Keratinocyte (primary cell): ENCODE measurements at regions not wholly inside any gene's neighbourhood (a gene's known extent, or its start where the extent isn't known, plus 50 kb on each side); places are given as distances from the start of the nearest gene placed in this dataset.

Experiments used
- EZH2 ChIP-seq: IDR thresholded peaks from one replicate; pipeline ENCODE4 v1.6.1; 2012; ENCODE audit warnings: inconsistent platforms, mild to moderate bottlenecking, low read length, moderate library complexity
- TF ChIP-seq, protein P1 (sequence below), 3 experiments: IDR thresholded peaks in 1 of 3; conservative IDR thresholded peaks in 1 of 3; optimal IDR thresholded peaks in 1 of 3; 2 replicates in 2 of 3; 3 replicates in 1 of 3; pipeline versions ENCODE3 to v1.5.1; 2011; ENCODE audit warnings: low read length in 3 of 3, mild to moderate bottlenecking in 3 of 3, moderate library complexity in 2 of 3, control low read depth in 1 of 3, inconsistent platforms in 1 of 3; ENCODE audit not compliant: insufficient read depth in 2 of 3; ENCODE audit errors: extremely low read depth in 1 of 3

DNA sequence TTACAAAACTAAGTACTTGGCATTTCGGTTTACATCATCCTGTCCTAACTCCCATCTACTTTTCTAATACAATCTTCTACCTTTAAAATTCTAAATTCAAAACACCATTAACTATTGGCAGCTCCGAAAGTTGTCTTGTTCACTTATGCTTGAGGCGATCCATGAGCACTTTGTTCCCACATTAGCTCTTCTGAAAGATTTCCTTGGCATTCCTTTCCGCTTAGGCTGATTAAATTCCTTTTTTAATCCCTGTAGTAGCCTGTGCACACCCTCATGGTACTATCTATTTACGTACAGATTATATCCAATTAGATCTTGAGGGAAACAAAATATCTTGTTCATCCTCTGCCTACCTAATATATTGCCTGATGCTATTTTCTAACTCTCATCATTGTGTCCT is 480.7 kb downstream of the PRKD1 start:
- TF ChIP-seq, protein P1, sequence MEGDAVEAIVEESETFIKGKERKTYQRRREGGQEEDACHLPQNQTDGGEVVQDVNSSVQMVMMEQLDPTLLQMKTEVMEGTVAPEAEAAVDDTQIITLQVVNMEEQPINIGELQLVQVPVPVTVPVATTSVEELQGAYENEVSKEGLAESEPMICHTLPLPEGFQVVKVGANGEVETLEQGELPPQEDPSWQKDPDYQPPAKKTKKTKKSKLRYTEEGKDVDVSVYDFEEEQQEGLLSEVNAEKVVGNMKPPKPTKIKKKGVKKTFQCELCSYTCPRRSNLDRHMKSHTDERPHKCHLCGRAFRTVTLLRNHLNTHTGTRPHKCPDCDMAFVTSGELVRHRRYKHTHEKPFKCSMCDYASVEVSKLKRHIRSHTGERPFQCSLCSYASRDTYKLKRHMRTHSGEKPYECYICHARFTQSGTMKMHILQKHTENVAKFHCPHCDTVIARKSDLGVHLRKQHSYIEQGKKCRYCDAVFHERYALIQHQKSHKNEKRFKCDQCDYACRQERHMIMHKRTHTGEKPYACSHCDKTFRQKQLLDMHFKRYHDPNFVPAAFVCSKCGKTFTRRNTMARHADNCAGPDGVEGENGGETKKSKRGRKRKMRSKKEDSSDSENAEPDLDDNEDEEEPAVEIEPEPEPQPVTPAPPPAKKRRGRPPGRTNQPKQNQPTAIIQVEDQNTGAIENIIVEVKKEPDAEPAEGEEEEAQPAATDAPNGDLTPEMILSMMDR (optimal IDR thresholded peaks at IDR 0.05 in 1 of 3, IDR thresholded peaks at IDR 0.05 in 1 of 3, conservative IDR thresholded peaks at IDR 0.05 in 1 of 3; ENCODE audit: extremely low read depth in 1 of 3, insufficient read depth in 2 of 3, low read length in 3 of 3), result no peak
- no peak for TF ChIP-seq EZH2
